K562 (cell line): ENCODE measurements at regions not wholly inside any gene's neighbourhood (a gene's known extent, or its start where the extent isn't known, plus 50 kb on each side); places are given as distances from the start of the nearest gene placed in this dataset.

Experiments
- BRF1 ChIP-seq: IDR thresholded peaks from 3 replicates; pipeline ENCODE4 v1.6.1; 2011; ENCODE audit warnings: borderline replicate concordance, mild to moderate bottlenecking; ENCODE audit not compliant: insufficient read length; ENCODE audit errors: extremely low read depth
- CBX1 ChIP-seq: sonication (generic); IDR thresholded peaks from 2 replicates; pipeline ENCODE4 v1.6.1; 2016; ENCODE audit warnings: antibody characterized with exemption, low read depth, mild to moderate bottlenecking
- CBX2 ChIP-seq: fragments of 200-600 bp; sonication (generic); IDR thresholded peaks from one replicate; pipeline ENCODE4 v1.6.1; 2012; ENCODE audit warnings: mild to moderate bottlenecking, low read length, inconsistent platforms; ENCODE audit not compliant: insufficient read depth, poor library complexity, severe bottlenecking
- NFIC ChIP-seq: fragments of 450-650 bp; IDR thresholded peaks from 2 replicates; pipeline ENCODE4 v1.6.1; 2017; ENCODE audit warnings: mild to moderate bottlenecking, inconsistent platforms
- NRF1 ChIP-seq, 2 experiments: fragments of 450-650 bp; IDR thresholded peaks in 1 of 2; conservative IDR thresholded peaks in 1 of 2; 2 replicates each; pipeline ENCODE4 v1.6.1; 2014; ENCODE audit warnings: mild to moderate bottlenecking in 2 of 2
- POLR2A ChIP-seq: fragments of 450-650 bp; conservative IDR thresholded peaks from 2 replicates; pipeline ENCODE4 v1.6.1; 2016
- SRSF3 ChIP-seq: fragments of 200-400 bp; formaldehyde crosslinking; IDR thresholded peaks from 2 replicates; pipeline ENCODE4 v1.6.1; 2016; ENCODE audit warnings: mild to moderate bottlenecking, low read length, moderate library complexity; ENCODE audit not compliant: insufficient read depth
- TBL1XR1 ChIP-seq, 2 experiments: IDR thresholded peaks; 2 replicates each; pipeline ENCODE4 v1.6.1; 2012; ENCODE audit warnings: improper control_type of control experiment in 2 of 2, low read length in 2 of 2, mild to moderate bottlenecking in 1 of 2
- TCFL5 ChIP-seq: fragments of 250-450 bp; sonication (Bioruptor Pico); conservative IDR thresholded peaks from 2 replicates; pipeline ENCODE4 v1.6.1; 2021; ENCODE audit warnings: mild to moderate bottlenecking, moderate library complexity, matching md5 sums
- XRCC4 ChIP-seq: IDR thresholded peaks from one replicate; pipeline ENCODE4 v1.6.1; 2011; ENCODE audit not compliant: insufficient read depth, insufficient read length; ENCODE audit errors: extremely low read depth
- TF ChIP-seq, protein P1 (sequence below), 3 experiments: IDR thresholded peaks in 2 of 3; conservative IDR thresholded peaks in 1 of 3; 2 replicates each; pipeline ENCODE4 v1.5.1; 2011 to 2012; ENCODE audit warnings: low read length in 3 of 3, mild to moderate bottlenecking in 3 of 3, control low read depth in 2 of 3, improper control_type of control experiment in 1 of 3, inconsistent platforms in 1 of 3, low read depth in 1 of 3, mixed read lengths in 1 of 3, moderate library complexity in 1 of 3; ENCODE audit not compliant: insufficient read depth in 2 of 3
- TF ChIP-seq, protein P2 (sequence below): IDR thresholded peaks from 2 replicates; pipeline ENCODE4 v1.6.1; 2016; ENCODE audit warnings: missing genetic modification characterization, missing compliant biosample characterization

DNA sequence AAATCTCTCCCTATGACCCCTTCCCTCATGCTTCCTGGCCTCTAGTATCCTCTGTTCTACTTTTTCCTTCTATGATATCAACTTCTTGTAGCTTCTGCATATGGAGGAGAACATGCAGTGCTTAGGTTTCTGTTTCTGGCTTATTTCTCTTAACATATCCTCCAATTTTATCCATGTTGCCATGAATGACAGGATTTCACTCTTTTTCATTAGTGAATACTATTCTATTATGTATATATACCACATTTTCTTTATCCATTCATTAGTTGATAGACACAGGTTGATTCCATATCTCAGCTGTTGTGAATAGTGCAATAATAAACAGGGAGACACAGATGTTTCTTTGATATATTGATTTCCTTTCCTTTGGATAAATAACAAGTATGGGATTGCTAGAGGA is 123.3 kb upstream of the SESN3 start:
- TF ChIP-seq CBX2 (no peak), CBX1 (no peak), NFIC (no peak), SRSF3 (no peak), POLR2A (no peak), XRCC4 (no peak), TCFL5 (CRISPR knock-in tag) (no peak), BRF1 (no peak), NRF1 (conservative IDR thresholded peaks at IDR 0.05 in 1 of 2, IDR thresholded peaks at IDR 0.05 in 1 of 2) (no peak), TBL1XR1 (IDR thresholded peaks at IDR 0.05; ENCODE audit: low read length in 2 of 2) (no peak)
- TF ChIP-seq, protein P1, sequence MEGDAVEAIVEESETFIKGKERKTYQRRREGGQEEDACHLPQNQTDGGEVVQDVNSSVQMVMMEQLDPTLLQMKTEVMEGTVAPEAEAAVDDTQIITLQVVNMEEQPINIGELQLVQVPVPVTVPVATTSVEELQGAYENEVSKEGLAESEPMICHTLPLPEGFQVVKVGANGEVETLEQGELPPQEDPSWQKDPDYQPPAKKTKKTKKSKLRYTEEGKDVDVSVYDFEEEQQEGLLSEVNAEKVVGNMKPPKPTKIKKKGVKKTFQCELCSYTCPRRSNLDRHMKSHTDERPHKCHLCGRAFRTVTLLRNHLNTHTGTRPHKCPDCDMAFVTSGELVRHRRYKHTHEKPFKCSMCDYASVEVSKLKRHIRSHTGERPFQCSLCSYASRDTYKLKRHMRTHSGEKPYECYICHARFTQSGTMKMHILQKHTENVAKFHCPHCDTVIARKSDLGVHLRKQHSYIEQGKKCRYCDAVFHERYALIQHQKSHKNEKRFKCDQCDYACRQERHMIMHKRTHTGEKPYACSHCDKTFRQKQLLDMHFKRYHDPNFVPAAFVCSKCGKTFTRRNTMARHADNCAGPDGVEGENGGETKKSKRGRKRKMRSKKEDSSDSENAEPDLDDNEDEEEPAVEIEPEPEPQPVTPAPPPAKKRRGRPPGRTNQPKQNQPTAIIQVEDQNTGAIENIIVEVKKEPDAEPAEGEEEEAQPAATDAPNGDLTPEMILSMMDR (IDR thresholded peaks at IDR 0.05 in 2 of 3, conservative IDR thresholded peaks at IDR 0.05 in 1 of 3; ENCODE audit: insufficient read depth in 2 of 3, low read depth in 1 of 3, low read length in 3 of 3) = no peak
- TF ChIP-seq, protein P2, sequence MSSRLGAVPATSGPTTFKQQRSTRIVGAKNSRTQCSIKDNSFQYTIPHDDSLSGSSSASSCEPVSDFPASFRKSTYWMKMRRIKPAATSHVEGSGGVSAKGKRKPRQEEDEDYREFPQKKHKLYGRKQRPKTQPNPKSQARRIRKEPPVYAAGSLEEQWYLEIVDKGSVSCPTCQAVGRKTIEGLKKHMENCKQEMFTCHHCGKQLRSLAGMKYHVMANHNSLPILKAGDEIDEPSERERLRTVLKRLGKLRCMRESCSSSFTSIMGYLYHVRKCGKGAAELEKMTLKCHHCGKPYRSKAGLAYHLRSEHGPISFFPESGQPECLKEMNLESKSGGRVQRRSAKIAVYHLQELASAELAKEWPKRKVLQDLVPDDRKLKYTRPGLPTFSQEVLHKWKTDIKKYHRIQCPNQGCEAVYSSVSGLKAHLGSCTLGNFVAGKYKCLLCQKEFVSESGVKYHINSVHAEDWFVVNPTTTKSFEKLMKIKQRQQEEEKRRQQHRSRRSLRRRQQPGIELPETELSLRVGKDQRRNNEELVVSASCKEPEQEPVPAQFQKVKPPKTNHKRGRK (tag) = no peak
